CD14-positive monocyte (primary cell): ENCODE measurements at regions not wholly inside any gene's neighbourhood (a gene's known extent, or its start where the extent isn't known, plus 50 kb on each side); places are given as distances from the start of the nearest gene placed in this dataset.

Experiments used
- DNase-seq, 3 donors: peaks; one replicate each; pipeline ENCODE4 v3.0.0-alpha.2; 2011 to 2022
- H2AFZ ChIP-seq: 2 replicates; pipeline ENCODE4 v1.6.0; 2012; ENCODE audit warnings: mild to moderate bottlenecking, low read depth, low read length, inconsistent platforms; ENCODE audit not compliant: insufficient read depth, poor library complexity, severe bottlenecking
- H3K27ac ChIP-seq, 2 donors: 1 replicate in 1 of 2; 2 replicates in 1 of 2; pipeline ENCODE4 v1.5.1; 2012 to 2013; ENCODE audit warnings: low read length in 2 of 2, control low read depth in 1 of 2, inconsistent platforms in 1 of 2, low read depth in 1 of 2, mild to moderate bottlenecking in 1 of 2
- H3K27me3 ChIP-seq, 2 donors: one replicate each; pipeline versions ENCODE4 v1.6.0 to v1.6.1; 2011 to 2013; ENCODE audit warnings: low read length in 2 of 2; ENCODE audit not compliant: control insufficient read depth in 2 of 2, insufficient read depth in 2 of 2
- H3K36me3 ChIP-seq, 2 donors: replicated peaks in 1 of 2; 1 replicate in 1 of 2; 2 replicates in 1 of 2; pipeline versions ENCODE4 v1.5.1 to v1.6.1; 2012 to 2013; ENCODE audit warnings: low read length in 2 of 2, control low read depth in 1 of 2, inconsistent platforms in 1 of 2, mild to moderate bottlenecking in 1 of 2; ENCODE audit not compliant: insufficient read depth in 2 of 2, control insufficient read depth in 1 of 2
- H3K4me1 ChIP-seq, 2 donors: 1 replicate in 1 of 2; 2 replicates in 1 of 2; pipeline versions ENCODE4 v1.5.1 to v1.6.1; 2012 to 2013; ENCODE audit warnings: low read length in 2 of 2, control low read depth in 1 of 2, inconsistent platforms in 1 of 2, mild to moderate bottlenecking in 1 of 2, moderate library complexity in 1 of 2; ENCODE audit not compliant: insufficient read depth in 2 of 2, control insufficient read depth in 1 of 2
- H3K4me2 ChIP-seq: replicated peaks from 2 replicates; pipeline ENCODE3; 2012; ENCODE audit warnings: low read length, moderate library complexity, mild to moderate bottlenecking; ENCODE audit not compliant: poor library complexity, severe bottlenecking; ENCODE audit errors: extremely low read depth
- H3K4me3 ChIP-seq, 3 experiments: fragments of 200-600 bp in 1 of 3; sonication (generic) in 1 of 3; replicated peaks in 1 of 3; 1 replicate in 2 of 3; 2 replicates in 1 of 3; pipeline ENCODE4 v1.5.1; 2011 to 2013; ENCODE audit warnings: low read length in 3 of 3, mild to moderate bottlenecking in 3 of 3, control low read depth in 2 of 3, low read depth in 2 of 3, inconsistent platforms in 1 of 3, moderate library complexity in 1 of 3
- H3K79me2 ChIP-seq: 2 replicates; pipeline ENCODE4 v1.6.0; 2012; ENCODE audit warnings: mild to moderate bottlenecking, control low read depth, inconsistent platforms, low read length, moderate library complexity; ENCODE audit not compliant: insufficient read depth
- H3K9ac ChIP-seq: 2 replicates; pipeline ENCODE4 v1.6.0; 2017; ENCODE audit warnings: low read length, mild to moderate bottlenecking; ENCODE audit not compliant: insufficient read depth, poor library complexity, severe bottlenecking
- H3K9me3 ChIP-seq, 2 donors: replicated peaks in 1 of 2; 1 replicate in 1 of 2; 2 replicates in 1 of 2; pipeline versions ENCODE4 v1.5.1 to v1.6.1; 2012 to 2013; ENCODE audit warnings: low read length in 2 of 2, control low read depth in 1 of 2; ENCODE audit not compliant: control insufficient read depth in 1 of 2, insufficient read depth in 1 of 2
- H4K20me1 ChIP-seq: 2 replicates; pipeline ENCODE4 v1.6.0; 2012; ENCODE audit warnings: mild to moderate bottlenecking, low read length, control low read depth, moderate library complexity; ENCODE audit not compliant: insufficient read depth
- H3K27ac Mint-ChIP-seq, 7 donors: one replicate each; pipeline ENCODE4 v1.8.0; 2020; ENCODE audit warnings: mild to moderate bottlenecking in 7 of 7, mixed read lengths in 7 of 7, moderate library complexity in 6 of 7, inconsistent platforms in 2 of 7
- H3K27me3 Mint-ChIP-seq, 3 donors: one replicate each; pipeline ENCODE4 v1.8.0; 2021 to 2022; ENCODE audit warnings: low read depth in 3 of 3, mild to moderate bottlenecking in 3 of 3, mixed read lengths in 3 of 3, moderate library complexity in 3 of 3, inconsistent platforms in 1 of 3
- H3K36me3 Mint-ChIP-seq, 2 donors: one replicate each; pipeline ENCODE4 v1.8.0; 2020; ENCODE audit warnings: mixed read lengths in 2 of 2, inconsistent platforms in 1 of 2, mild to moderate bottlenecking in 1 of 2
- H3K4me1 Mint-ChIP-seq: one replicate; pipeline ENCODE4 v1.8.0; 2020; ENCODE audit warnings: mild to moderate bottlenecking, mixed read lengths
- H3K4me3 Mint-ChIP-seq, 2 donors: one replicate each; pipeline ENCODE4 v1.8.0; 2020; ENCODE audit warnings: mild to moderate bottlenecking in 2 of 2, mixed read lengths in 2 of 2, moderate library complexity in 1 of 2
- H3K9me3 Mint-ChIP-seq, 7 donors: one replicate each; pipeline ENCODE4 v1.8.0; 2020 to 2022; ENCODE audit warnings: mixed read lengths in 7 of 7, mild to moderate bottlenecking in 6 of 7, moderate library complexity in 6 of 7, inconsistent platforms in 2 of 7
- WGBS: methylation state at CpG from one replicate; pipeline ENCODE4 v1.1.5; 2013; ENCODE audit warnings: missing lambda C conversion rate; ENCODE audit not compliant: insufficient coverage; 5-methylcytosine and 5-hydroxymethylcytosine counted together
- intact Hi-C, 2 donors: fragments of 100-400 bp; cut with micrococcal nuclease; formaldehyde crosslinking; loops; one replicate each; pipeline versions ENCODE4 v1.15.0 to v1.15.1; 2023
- TF ChIP-seq, protein P1 (sequence below): fragments of 200-600 bp; IDR thresholded peaks from one replicate; pipeline ENCODE4 v1.8.0; 2022; ENCODE audit warnings: antibody characterized with exemption, mild to moderate bottlenecking

DNA sequence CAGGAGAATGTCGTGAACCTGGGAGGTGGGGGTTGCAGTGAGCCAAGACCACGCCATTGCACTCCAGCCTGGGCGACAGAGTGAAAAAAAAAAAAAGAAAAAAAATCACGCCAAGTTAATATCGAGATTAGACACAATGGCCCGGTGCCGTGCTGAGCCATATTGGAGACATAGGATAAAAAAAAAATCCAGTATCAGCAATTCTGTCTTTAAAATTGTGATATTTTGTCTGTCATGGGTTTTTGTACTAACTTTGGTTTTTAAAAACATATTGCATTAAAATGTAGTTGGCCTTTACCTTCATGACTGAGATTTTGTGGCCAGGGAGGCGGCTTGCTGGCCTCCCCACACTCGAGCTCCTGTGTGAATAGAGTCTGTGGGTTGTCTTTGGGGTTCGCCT, 62.8 kb upstream of the PITRM1 start:
- H3K36me3 ChIP-seq: no peaks in the 10 kb centered on the region
- no peak overlapping the region for H2AFZ ChIP-seq
- peaks cover 0 to 4% (median 0%) of the 10 kb centered on the region in 7 donors for H3K9me3 Mint-ChIP-seq
- H4K20me1 ChIP-seq: no peaks in the 10 kb centered on the region
- no peaks in the 10 kb centered on the region for H3K79me2 ChIP-seq
- H3K27me3 ChIP-seq: peaks cover 0 to 5% of the 10 kb centered on the region in 2 donors
- TF ChIP-seq, protein P1, sequence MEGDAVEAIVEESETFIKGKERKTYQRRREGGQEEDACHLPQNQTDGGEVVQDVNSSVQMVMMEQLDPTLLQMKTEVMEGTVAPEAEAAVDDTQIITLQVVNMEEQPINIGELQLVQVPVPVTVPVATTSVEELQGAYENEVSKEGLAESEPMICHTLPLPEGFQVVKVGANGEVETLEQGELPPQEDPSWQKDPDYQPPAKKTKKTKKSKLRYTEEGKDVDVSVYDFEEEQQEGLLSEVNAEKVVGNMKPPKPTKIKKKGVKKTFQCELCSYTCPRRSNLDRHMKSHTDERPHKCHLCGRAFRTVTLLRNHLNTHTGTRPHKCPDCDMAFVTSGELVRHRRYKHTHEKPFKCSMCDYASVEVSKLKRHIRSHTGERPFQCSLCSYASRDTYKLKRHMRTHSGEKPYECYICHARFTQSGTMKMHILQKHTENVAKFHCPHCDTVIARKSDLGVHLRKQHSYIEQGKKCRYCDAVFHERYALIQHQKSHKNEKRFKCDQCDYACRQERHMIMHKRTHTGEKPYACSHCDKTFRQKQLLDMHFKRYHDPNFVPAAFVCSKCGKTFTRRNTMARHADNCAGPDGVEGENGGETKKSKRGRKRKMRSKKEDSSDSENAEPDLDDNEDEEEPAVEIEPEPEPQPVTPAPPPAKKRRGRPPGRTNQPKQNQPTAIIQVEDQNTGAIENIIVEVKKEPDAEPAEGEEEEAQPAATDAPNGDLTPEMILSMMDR: no peak
- no peak overlapping the region for H3K27ac ChIP-seq
- H3K36me3 Mint-ChIP-seq: no peaks in the 10 kb centered on the region
- no peak overlapping the region for H3K9ac ChIP-seq
- H3K4me3 Mint-ChIP-seq: no peak overlapping the region
- H3K4me3 ChIP-seq: no peak overlapping the region
- no peak overlapping the region for H3K4me2 ChIP-seq
- peaks cover 6% of the 10 kb centered on the region in 2 donors for H3K4me1 ChIP-seq
- H3K27ac Mint-ChIP-seq: no peak overlapping the region
- H3K9me3 ChIP-seq: no peaks in the 10 kb centered on the region
- DNase-seq: no peak
- H3K4me1 Mint-ChIP-seq: peaks cover 8% of the 10 kb centered on the region
- peaks cover 13 to 19% (median 16%) of the 10 kb centered on the region in 3 donors for H3K27me3 Mint-ChIP-seq
- WGBS: 88% methylated on average over 8 of the region's 10 CpGs
- intact Hi-C loops: no loop called here

- H3K4me1 Mint-ChIP-seq: no peaks in the 10 kb centered on the region
- H3K27me3 ChIP-seq: no peaks in the 10 kb centered on the region
- DNase-seq: no peak
- no peaks in the 10 kb centered on the region for H3K36me3 ChIP-seq
- no peak overlapping the region for H3K4me3 ChIP-seq
- TF ChIP-seq, protein P1: no peak
- no peaks in the 10 kb centered on the region for H3K79me2 ChIP-seq
- no peak overlapping the region for H2AFZ ChIP-seq
- H3K9me3 ChIP-seq: no peaks in the 10 kb centered on the region
- H3K9ac ChIP-seq: no peak overlapping the region
- no peak overlapping the region for H3K4me3 Mint-ChIP-seq
- H3K27ac ChIP-seq: no peak overlapping the region
- peak overlapping the region in 1 of 7 donors; percentile 25 for H3K27ac Mint-ChIP-seq
- peaks cover 0 to 4% (median 0%) of the 10 kb centered on the region in 7 donors for H3K9me3 Mint-ChIP-seq
- no peak overlapping the region for H3K4me2 ChIP-seq
- WGBS: 93% methylated on average over 4 of the region's 5 CpGs
- no peaks in the 10 kb centered on the region for H3K4me1 ChIP-seq
- peaks cover 1 to 7% (median 6%) of the 10 kb centered on the region in 3 donors for H3K27me3 Mint-ChIP-seq
- H4K20me1 ChIP-seq: no peaks in the 10 kb centered on the region
- H3K36me3 Mint-ChIP-seq: no peaks in the 10 kb centered on the region
- intact Hi-C loops: no loop called here
These were observed 61.0 kb upstream of the PITRM1 start for GRCh38 chr10:3233486-3233990.
